ENCODE measurements at regions not wholly inside any gene's neighbourhood (a gene's known extent, or its start where the extent isn't known, plus 50 kb on each side); places are given as distances from the start of the nearest gene placed in this dataset.
A peak's percentile ranks its signal among the peaks of the same experiment; 100 is the strongest.

DNA sequence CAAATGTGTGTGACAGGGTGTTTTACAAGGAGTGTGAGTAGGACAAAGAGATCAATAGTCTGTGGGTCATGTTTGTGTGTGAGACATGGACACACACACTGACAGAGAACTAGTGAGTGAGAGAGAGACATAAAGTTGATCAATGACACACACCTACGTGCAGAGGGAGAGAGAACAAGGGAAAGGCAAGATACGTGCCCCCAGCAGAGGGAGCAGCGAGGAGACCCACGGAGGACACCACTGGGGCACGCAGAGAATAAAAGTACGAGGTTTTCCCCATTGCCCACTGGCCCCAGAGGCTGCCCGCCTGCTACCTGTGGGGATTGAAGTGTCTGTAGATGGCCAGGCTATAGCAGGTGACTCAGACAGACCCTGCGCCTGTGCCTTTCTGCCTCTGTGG is 130.2 kb upstream of the CSF3R start:
- Histone ChIP-seq H3K18ac (ENCODE audit: low read length) (no peak overlapping the region), H2BK15ac (replicated peaks; ENCODE audit: low read depth) (no peak overlapping the region), H2AK5ac (ENCODE audit: low read length) (no peak overlapping the region), H3K56ac (ENCODE audit: low read length) (no peak overlapping the region), H3K79me1 (ENCODE audit: low read length) (no peaks in the 10 kb centered on the region), H3K27ac (ENCODE audit: low read depth, low read length) (no peak overlapping the region), H3K4me1 (ENCODE audit: control insufficient read depth, low read depth, low read length) (no peaks in the 10 kb centered on the region), H4K5ac (ENCODE audit: low read length) (no peak overlapping the region), H4K8ac (ENCODE audit: low read depth, low read length) (no peak overlapping the region), H3K9ac (ENCODE audit: low read length) (no peak overlapping the region), H2BK120ac (ENCODE audit: low read depth, low read length) (no peak overlapping the region), H3K4ac (ENCODE audit: low read depth, low read length) (no peak overlapping the region), H3K23ac (ENCODE audit: low read length) (no peak overlapping the region), H3K79me2 (ENCODE audit: control insufficient read depth, insufficient read depth, low read length) (no peaks in the 10 kb centered on the region), H2BK5ac (ENCODE audit: low read length) (no peak overlapping the region), H3K36me3 (ENCODE audit: control insufficient read depth, insufficient read depth, low read length) (no peaks in the 10 kb centered on the region), H3K27me3 (ENCODE audit: insufficient read depth, low read length, poor library complexity) (no peaks in the 10 kb centered on the region), H3K4me3 (ENCODE audit: low read length) (no peak overlapping the region), H3K4me2 (ENCODE audit: low read length) (no peak overlapping the region)
- WGBS (ENCODE audit: extremely low coverage, insufficient coverage, low lambda C conversion rate): no CpG with 5 or more reads among the region's 8 CpGs
- peak; percentile 19 for DNase-seq

GRCh38 chr1:36612121-36612520 is 129.4 kb upstream of the CSF3R start:
- H3K4ac ChIP-seq (ENCODE audit: low read depth, low read length): no peak overlapping the region
- no peaks in the 10 kb centered on the region for H3K79me2 ChIP-seq (ENCODE audit: control insufficient read depth, insufficient read depth, low read length)
- H3K79me1 ChIP-seq (ENCODE audit: low read length): no peaks in the 10 kb centered on the region
- no peak overlapping the region for H4K8ac ChIP-seq (ENCODE audit: low read depth, low read length)
- no peak overlapping the region for H3K4me3 ChIP-seq (ENCODE audit: low read length)
- no peak overlapping the region for H3K27ac ChIP-seq (ENCODE audit: low read depth, low read length)
- H3K56ac ChIP-seq (ENCODE audit: low read length): no peak overlapping the region
- no peak overlapping the region for H3K9ac ChIP-seq (ENCODE audit: low read length)
- H3K4me1 ChIP-seq (ENCODE audit: control insufficient read depth, low read depth, low read length): no peaks in the 10 kb centered on the region
- no peak overlapping the region for H2BK5ac ChIP-seq (ENCODE audit: low read length)
- no peak overlapping the region for H2AK5ac ChIP-seq (ENCODE audit: low read length)
- H4K5ac ChIP-seq (ENCODE audit: low read length): no peak overlapping the region
- H3K23ac ChIP-seq (ENCODE audit: low read length): no peak overlapping the region
- WGBS (ENCODE audit: extremely low coverage, insufficient coverage, low lambda C conversion rate): no CpG with 5 or more reads among the region's 10 CpGs
- H3K36me3 ChIP-seq (ENCODE audit: control insufficient read depth, insufficient read depth, low read length): no peaks in the 10 kb centered on the region
- DNase-seq: no peak
- no peak overlapping the region for H2BK15ac ChIP-seq (replicated peaks; ENCODE audit: low read depth)
- no peak overlapping the region for H3K18ac ChIP-seq (ENCODE audit: low read length)
- H3K4me2 ChIP-seq (ENCODE audit: low read length): no peak overlapping the region
- no peaks in the 10 kb centered on the region for H3K27me3 ChIP-seq (ENCODE audit: insufficient read depth, low read length, poor library complexity)
- H2BK120ac ChIP-seq (ENCODE audit: low read depth, low read length): no peak overlapping the region

DNA sequence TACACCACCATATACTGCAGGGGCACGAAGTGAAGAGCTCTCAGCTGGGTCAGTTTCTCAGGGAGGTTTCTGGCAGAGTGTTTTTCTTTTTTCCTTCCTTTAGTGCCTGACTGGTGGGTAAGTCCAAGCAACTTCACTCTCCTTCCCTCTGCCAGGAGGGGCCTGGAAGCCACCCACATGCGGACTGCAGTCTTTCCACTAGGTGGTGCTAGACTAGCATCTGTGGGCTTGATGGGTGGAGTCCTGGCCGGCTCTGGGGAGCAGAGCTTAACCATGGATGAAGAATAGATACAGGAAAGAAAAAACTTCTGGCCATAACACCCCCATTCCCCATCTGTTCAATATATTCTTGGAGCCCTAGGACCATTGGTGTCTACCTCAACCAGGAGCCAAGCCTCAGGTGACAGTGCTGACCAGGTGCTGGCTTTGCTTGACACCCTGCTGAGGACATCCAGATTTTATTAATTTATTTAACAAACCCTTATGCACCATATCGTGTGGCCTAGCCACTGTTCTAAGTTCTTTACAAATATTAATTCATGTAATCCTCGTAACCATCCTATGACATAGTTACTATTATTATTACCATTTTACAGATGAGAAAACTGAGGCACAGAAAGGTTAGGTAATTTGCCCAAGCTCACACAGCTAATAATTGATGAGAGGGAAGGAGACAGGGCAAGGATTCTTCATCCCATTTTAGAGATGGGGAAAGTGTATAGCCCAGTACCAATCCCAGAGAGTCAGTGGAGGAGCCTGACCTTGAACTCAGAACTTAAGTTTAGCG is 126.7 kb upstream of the CSF3R start:
- Histone ChIP-seq H2BK120ac (ENCODE audit: low read depth, low read length) (no peak overlapping the region), H3K4ac (ENCODE audit: low read depth, low read length) (no peak overlapping the region), H3K27me3 (ENCODE audit: insufficient read depth, low read length, poor library complexity) (no peaks in the 10 kb centered on the region), H4K8ac (ENCODE audit: low read depth, low read length) (no peak overlapping the region), H2BK5ac (ENCODE audit: low read length) (no peak overlapping the region), H3K27ac (ENCODE audit: low read depth, low read length) (no peak overlapping the region), H3K9ac (ENCODE audit: low read length) (no peak overlapping the region), H3K79me1 (ENCODE audit: low read length) (no peaks in the 10 kb centered on the region), H3K4me2 (ENCODE audit: low read length) (no peak overlapping the region), H3K4me1 (ENCODE audit: control insufficient read depth, low read depth, low read length) (no peaks in the 10 kb centered on the region), H3K36me3 (ENCODE audit: control insufficient read depth, insufficient read depth, low read length) (no peaks in the 10 kb centered on the region), H3K18ac (ENCODE audit: low read length) (no peak overlapping the region), H2AK5ac (ENCODE audit: low read length) (no peak overlapping the region), H4K5ac (ENCODE audit: low read length) (no peak overlapping the region), H3K56ac (ENCODE audit: low read length) (no peak overlapping the region), H3K4me3 (ENCODE audit: low read length) (no peak overlapping the region), H2BK15ac (replicated peaks; ENCODE audit: low read depth) (no peak overlapping the region), H3K79me2 (ENCODE audit: control insufficient read depth, insufficient read depth, low read length) (no peaks in the 10 kb centered on the region), H3K23ac (ENCODE audit: low read length) (no peak overlapping the region)
- DNase-seq: peak; percentile 87
- no CpG with 5 or more reads among the region's 6 CpGs for WGBS (ENCODE audit: extremely low coverage, insufficient coverage, low lambda C conversion rate)

DNA sequence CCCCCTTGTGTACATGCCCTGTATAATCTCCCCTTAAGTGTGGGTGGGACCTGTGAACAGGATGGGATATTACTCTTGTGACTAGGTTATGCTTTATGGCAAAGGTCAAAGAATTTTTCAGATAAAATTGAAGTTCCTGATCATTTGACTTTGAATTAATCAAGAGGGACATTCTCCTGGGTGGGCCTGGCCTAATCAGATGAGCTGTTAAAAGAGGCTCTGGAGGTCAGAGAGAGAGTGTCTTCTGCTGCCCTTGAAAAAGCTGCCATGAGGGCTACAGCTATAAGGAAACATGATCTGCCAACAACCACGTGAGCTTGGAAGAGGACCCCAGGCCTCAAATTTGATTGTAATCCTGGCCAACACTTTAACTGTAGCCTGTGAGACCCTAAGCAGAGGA is 125.6 kb upstream of the CSF3R start:
- no peak overlapping the region for H3K23ac ChIP-seq (ENCODE audit: low read length)
- no peaks in the 10 kb centered on the region for H3K36me3 ChIP-seq (ENCODE audit: control insufficient read depth, insufficient read depth, low read length)
- H3K27me3 ChIP-seq (ENCODE audit: insufficient read depth, low read length, poor library complexity): no peaks in the 10 kb centered on the region
- WGBS (ENCODE audit: extremely low coverage, insufficient coverage, low lambda C conversion rate): no CpG with 5 or more reads among the region's 1 CpG
- no peaks in the 10 kb centered on the region for H3K79me1 ChIP-seq (ENCODE audit: low read length)
- H3K4me2 ChIP-seq (ENCODE audit: low read length): no peak overlapping the region
- H3K4ac ChIP-seq (ENCODE audit: low read depth, low read length): no peak overlapping the region
- H2AK5ac ChIP-seq (ENCODE audit: low read length): no peak overlapping the region
- H3K79me2 ChIP-seq (ENCODE audit: control insufficient read depth, insufficient read depth, low read length): no peaks in the 10 kb centered on the region
- no peaks in the 10 kb centered on the region for H3K4me1 ChIP-seq (ENCODE audit: control insufficient read depth, low read depth, low read length)
- DNase-seq: no peak
- no peak overlapping the region for H2BK5ac ChIP-seq (ENCODE audit: low read length)
- no peak overlapping the region for H4K8ac ChIP-seq (ENCODE audit: low read depth, low read length)
- H3K27ac ChIP-seq (ENCODE audit: low read depth, low read length): no peak overlapping the region
- H3K4me3 ChIP-seq (ENCODE audit: low read length): no peak overlapping the region
- no peak overlapping the region for H2BK15ac ChIP-seq (replicated peaks; ENCODE audit: low read depth)
- no peak overlapping the region for H4K5ac ChIP-seq (ENCODE audit: low read length)
- H3K9ac ChIP-seq (ENCODE audit: low read length): no peak overlapping the region
- H3K18ac ChIP-seq (ENCODE audit: low read length): no peak overlapping the region
- no peak overlapping the region for H3K56ac ChIP-seq (ENCODE audit: low read length)
- no peak overlapping the region for H2BK120ac ChIP-seq (ENCODE audit: low read depth, low read length)

GRCh38 chr1:36607263-36607651 is 124.5 kb upstream of the CSF3R start:
- Histone ChIP-seq H3K27me3 (ENCODE audit: insufficient read depth, low read length, poor library complexity) (no peaks in the 10 kb centered on the region), H4K5ac (ENCODE audit: low read length) (no peak overlapping the region), H3K23ac (ENCODE audit: low read length) (no peak overlapping the region), H2BK15ac (replicated peaks; ENCODE audit: low read depth) (no peak overlapping the region), H3K56ac (ENCODE audit: low read length) (no peak overlapping the region), H3K27ac (ENCODE audit: low read depth, low read length) (no peak overlapping the region), H3K4me2 (ENCODE audit: low read length) (no peak overlapping the region), H4K8ac (ENCODE audit: low read depth, low read length) (no peak overlapping the region), H3K4me1 (ENCODE audit: control insufficient read depth, low read depth, low read length) (no peaks in the 10 kb centered on the region), H3K9ac (ENCODE audit: low read length) (no peak overlapping the region), H2BK120ac (ENCODE audit: low read depth, low read length) (no peak overlapping the region), H3K36me3 (ENCODE audit: control insufficient read depth, insufficient read depth, low read length) (no peaks in the 10 kb centered on the region), H3K79me2 (ENCODE audit: control insufficient read depth, insufficient read depth, low read length) (no peaks in the 10 kb centered on the region), H3K18ac (ENCODE audit: low read length) (no peak overlapping the region), H3K4me3 (ENCODE audit: low read length) (no peak overlapping the region), H2AK5ac (ENCODE audit: low read length) (no peak overlapping the region), H3K4ac (ENCODE audit: low read depth, low read length) (no peak overlapping the region), H3K79me1 (ENCODE audit: low read length) (no peaks in the 10 kb centered on the region), H2BK5ac (ENCODE audit: low read length) (no peak overlapping the region)
- no peak for DNase-seq

DNA sequence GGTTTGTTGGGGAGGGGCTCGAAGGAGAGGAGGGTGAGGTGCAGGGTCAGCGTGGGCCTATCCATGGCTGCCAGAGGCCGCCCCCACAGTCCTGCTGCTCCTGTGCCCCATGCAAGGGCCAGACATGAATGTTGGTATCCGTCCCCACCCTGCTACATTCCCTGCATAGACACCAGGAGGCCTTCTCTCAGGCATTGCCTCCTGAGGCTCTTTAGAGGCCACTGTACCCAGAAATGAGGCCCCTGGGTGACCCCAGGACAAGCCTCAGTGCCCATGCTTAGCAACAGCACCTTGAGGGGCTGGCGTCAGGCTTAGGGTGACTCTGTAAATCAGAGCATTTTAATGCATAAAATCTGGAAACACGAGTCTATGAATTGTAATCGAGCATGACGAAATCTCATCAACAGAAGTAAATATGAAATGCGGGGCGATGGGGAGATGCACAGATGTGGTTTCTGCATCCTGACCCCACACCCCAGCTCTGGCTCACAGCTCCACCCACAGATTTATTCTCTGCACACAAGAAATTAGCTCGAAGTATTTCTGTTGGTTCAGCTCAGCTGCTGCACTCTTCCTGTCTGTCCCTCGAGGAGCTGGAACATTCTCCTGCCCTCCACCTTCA is 124.0 kb upstream of the CSF3R start:
- no peak overlapping the region for H3K4me3 ChIP-seq (ENCODE audit: low read length)
- H2BK120ac ChIP-seq (ENCODE audit: low read depth, low read length): no peak overlapping the region
- no peak overlapping the region for H4K8ac ChIP-seq (ENCODE audit: low read depth, low read length)
- no peak overlapping the region for H3K9ac ChIP-seq (ENCODE audit: low read length)
- H3K4me2 ChIP-seq (ENCODE audit: low read length): no peak overlapping the region
- H4K5ac ChIP-seq (ENCODE audit: low read length): no peak overlapping the region
- H3K4ac ChIP-seq (ENCODE audit: low read depth, low read length): no peak overlapping the region
- no peak overlapping the region for H2BK15ac ChIP-seq (replicated peaks; ENCODE audit: low read depth)
- WGBS (ENCODE audit: extremely low coverage, insufficient coverage, low lambda C conversion rate): no CpG with 5 or more reads among the region's 12 CpGs
- no peak overlapping the region for H2BK5ac ChIP-seq (ENCODE audit: low read length)
- no peak overlapping the region for H3K56ac ChIP-seq (ENCODE audit: low read length)
- no peak overlapping the region for H3K18ac ChIP-seq (ENCODE audit: low read length)
- H3K79me1 ChIP-seq (ENCODE audit: low read length): no peaks in the 10 kb centered on the region
- no peaks in the 10 kb centered on the region for H3K4me1 ChIP-seq (ENCODE audit: control insufficient read depth, low read depth, low read length)
- H3K23ac ChIP-seq (ENCODE audit: low read length): no peak overlapping the region
- no peak overlapping the region for H3K27ac ChIP-seq (ENCODE audit: low read depth, low read length)
- no peak for DNase-seq
- no peak overlapping the region for H2AK5ac ChIP-seq (ENCODE audit: low read length)
- H3K36me3 ChIP-seq (ENCODE audit: control insufficient read depth, insufficient read depth, low read length): no peaks in the 10 kb centered on the region
- no peaks in the 10 kb centered on the region for H3K27me3 ChIP-seq (ENCODE audit: insufficient read depth, low read length, poor library complexity)
- H3K79me2 ChIP-seq (ENCODE audit: control insufficient read depth, insufficient read depth, low read length): no peaks in the 10 kb centered on the region
